Peyer's patch (tissue), 4 donors: ENCODE measurements at regions not wholly inside any gene's neighbourhood (a gene's known extent, or its start where the extent isn't known, plus 50 kb on each side); places are given as distances from the start of the nearest gene placed in this dataset.

ENCODE experiments used
- DNase-seq, 3 donors: peaks; one replicate each; pipeline ENCODE4 v3.0.0-alpha.2; 2017 to 2019
- H3K27ac ChIP-seq, 4 donors: fragments of 200-600 bp; sonication (generic); one replicate each; pipeline ENCODE4 v1.5.1; 2016 to 2019
- H3K27me3 ChIP-seq, 2 donors: fragments of 200-600 bp; sonication (generic); one replicate each; pipeline ENCODE4 v1.5.1; 2019
- H3K36me3 ChIP-seq, 3 donors: fragments of 200-600 bp; sonication (generic); one replicate each; pipeline ENCODE4 v1.5.1; 2016 to 2019
- H3K4me1 ChIP-seq, 4 donors: fragments of 200-600 bp; sonication (generic); one replicate each; pipeline ENCODE4 v1.5.1; 2016 to 2019
- H3K4me3 ChIP-seq, 4 donors: fragments of 200-600 bp; sonication (generic); 1 replicate in 3 of 4; 2 replicates in 1 of 4; pipeline ENCODE4 v1.5.1; 2016 to 2019; ENCODE audit warnings: mild to moderate bottlenecking in 1 of 4
- H3K9me3 ChIP-seq, 4 donors: fragments of 200-600 bp; sonication (generic); one replicate each; pipeline ENCODE4 v1.5.1; 2016 to 2019; ENCODE audit warnings: mild to moderate bottlenecking in 1 of 4
- POLR2A ChIP-seq, 2 donors: fragments of 450-650 bp; IDR thresholded peaks; one replicate each; pipeline ENCODE4 v1.5.1; 2017; ENCODE audit warnings: antibody characterized with exemption in 2 of 2, mild to moderate bottlenecking in 2 of 2, moderate library complexity in 2 of 2
- TF ChIP-seq, protein P1 (sequence below), 6 experiments: fragments of 450-650 bp in 4 of 6; fragments of 200-600 bp in 2 of 6; sonication (generic) in 1 of 6; IDR thresholded peaks; one replicate each; pipeline ENCODE4 v1.5.1; 2017 to 2019; ENCODE audit warnings: antibody characterized with exemption in 6 of 6, mild to moderate bottlenecking in 3 of 6, moderate library complexity in 1 of 6

- DNase-seq, result no peak
- H3K27me3 ChIP-seq, result no peaks in the 10 kb centered on the region
- no peak overlapping the region for H3K27ac ChIP-seq
- H3K4me1 ChIP-seq, result no peaks in the 10 kb centered on the region
- no peak overlapping the region for H3K4me3 ChIP-seq
- no peak for TF ChIP-seq POLR2A (IDR thresholded peaks at IDR 0.05)
- TF ChIP-seq, protein P1, sequence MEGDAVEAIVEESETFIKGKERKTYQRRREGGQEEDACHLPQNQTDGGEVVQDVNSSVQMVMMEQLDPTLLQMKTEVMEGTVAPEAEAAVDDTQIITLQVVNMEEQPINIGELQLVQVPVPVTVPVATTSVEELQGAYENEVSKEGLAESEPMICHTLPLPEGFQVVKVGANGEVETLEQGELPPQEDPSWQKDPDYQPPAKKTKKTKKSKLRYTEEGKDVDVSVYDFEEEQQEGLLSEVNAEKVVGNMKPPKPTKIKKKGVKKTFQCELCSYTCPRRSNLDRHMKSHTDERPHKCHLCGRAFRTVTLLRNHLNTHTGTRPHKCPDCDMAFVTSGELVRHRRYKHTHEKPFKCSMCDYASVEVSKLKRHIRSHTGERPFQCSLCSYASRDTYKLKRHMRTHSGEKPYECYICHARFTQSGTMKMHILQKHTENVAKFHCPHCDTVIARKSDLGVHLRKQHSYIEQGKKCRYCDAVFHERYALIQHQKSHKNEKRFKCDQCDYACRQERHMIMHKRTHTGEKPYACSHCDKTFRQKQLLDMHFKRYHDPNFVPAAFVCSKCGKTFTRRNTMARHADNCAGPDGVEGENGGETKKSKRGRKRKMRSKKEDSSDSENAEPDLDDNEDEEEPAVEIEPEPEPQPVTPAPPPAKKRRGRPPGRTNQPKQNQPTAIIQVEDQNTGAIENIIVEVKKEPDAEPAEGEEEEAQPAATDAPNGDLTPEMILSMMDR (IDR thresholded peaks at IDR 0.05), result no peak
- H3K9me3 ChIP-seq, result no peaks in the 10 kb centered on the region
- no peaks in the 10 kb centered on the region for H3K36me3 ChIP-seq
Measured at GRCh38 chr10:89946106-89946505, 244.7 kb downstream of the KIF20B start.

DNA sequence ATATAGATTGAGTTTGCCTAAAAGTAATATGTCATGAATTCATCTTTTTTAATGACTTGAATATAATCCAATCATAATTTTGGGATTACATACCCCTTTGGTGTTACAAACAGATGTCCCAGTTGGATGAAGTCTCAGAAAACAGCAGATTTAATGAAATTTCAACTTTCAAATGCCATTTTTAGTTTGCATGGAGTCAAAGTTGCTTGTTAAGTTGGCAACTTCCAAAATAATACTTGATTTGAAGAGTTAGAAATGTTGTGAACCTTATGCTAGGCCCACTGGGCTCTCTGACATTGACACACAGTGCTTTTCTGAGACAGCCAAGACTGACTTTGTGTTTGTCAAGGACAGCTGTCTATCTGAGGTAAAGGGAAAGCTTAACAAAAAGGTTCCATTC is 248.1 kb downstream of the KIF20B start:
- H3K27me3 ChIP-seq, result no peaks in the 10 kb centered on the region
- no peaks in the 10 kb centered on the region for H3K9me3 ChIP-seq
- no peaks in the 10 kb centered on the region for H3K36me3 ChIP-seq
- H3K4me1 ChIP-seq, result no peaks in the 10 kb centered on the region
- H3K27ac ChIP-seq, result no peak overlapping the region
- TF ChIP-seq POLR2A (IDR thresholded peaks at IDR 0.05), result no peak
- TF ChIP-seq, protein P1 (IDR thresholded peaks at IDR 0.05), result no peak
- DNase-seq, result no peak
- H3K4me3 ChIP-seq, result no peak overlapping the region

- DNase-seq, result no peak
- no peaks in the 10 kb centered on the region for H3K36me3 ChIP-seq
- TF ChIP-seq, protein P1 (IDR thresholded peaks at IDR 0.05), result no peak
- TF ChIP-seq POLR2A (IDR thresholded peaks at IDR 0.05), result no peak
- no peak overlapping the region for H3K27ac ChIP-seq
- no peaks in the 10 kb centered on the region for H3K27me3 ChIP-seq
- no peak overlapping the region for H3K4me3 ChIP-seq
- H3K4me1 ChIP-seq, result no peaks in the 10 kb centered on the region
- no peaks in the 10 kb centered on the region for H3K9me3 ChIP-seq
Measured at GRCh38 chr10:89952325-89952724, 250.9 kb downstream of the KIF20B start.

DNA sequence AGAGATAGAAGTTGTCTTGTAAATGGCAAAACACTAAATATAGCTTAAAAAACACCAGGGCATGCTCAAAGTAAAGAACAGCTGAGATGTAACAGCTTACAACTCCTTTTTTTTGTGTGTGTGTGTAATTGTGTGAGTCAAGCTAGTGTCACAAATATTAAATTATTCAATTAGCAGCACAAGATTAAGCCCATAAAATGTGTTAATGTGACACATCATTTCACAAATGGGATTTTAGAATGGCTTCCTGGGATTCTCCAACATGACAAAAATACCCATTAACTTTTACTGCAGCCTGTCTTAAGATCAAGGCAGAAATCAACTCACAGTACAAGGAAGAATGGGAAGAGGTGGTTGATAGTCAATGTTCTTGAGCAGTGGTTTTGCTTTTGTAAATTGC is 251.4 kb downstream of the KIF20B start:
- no peak overlapping the region for H3K4me3 ChIP-seq
- H3K27ac ChIP-seq, result no peak overlapping the region
- no peaks in the 10 kb centered on the region for H3K9me3 ChIP-seq
- no peak for DNase-seq
- H3K36me3 ChIP-seq, result no peaks in the 10 kb centered on the region
- H3K4me1 ChIP-seq, result no peaks in the 10 kb centered on the region
- TF ChIP-seq POLR2A (IDR thresholded peaks at IDR 0.05), result no peak
- TF ChIP-seq, protein P1 (IDR thresholded peaks at IDR 0.05), result no peak
- H3K27me3 ChIP-seq, result no peaks in the 10 kb centered on the region

DNA sequence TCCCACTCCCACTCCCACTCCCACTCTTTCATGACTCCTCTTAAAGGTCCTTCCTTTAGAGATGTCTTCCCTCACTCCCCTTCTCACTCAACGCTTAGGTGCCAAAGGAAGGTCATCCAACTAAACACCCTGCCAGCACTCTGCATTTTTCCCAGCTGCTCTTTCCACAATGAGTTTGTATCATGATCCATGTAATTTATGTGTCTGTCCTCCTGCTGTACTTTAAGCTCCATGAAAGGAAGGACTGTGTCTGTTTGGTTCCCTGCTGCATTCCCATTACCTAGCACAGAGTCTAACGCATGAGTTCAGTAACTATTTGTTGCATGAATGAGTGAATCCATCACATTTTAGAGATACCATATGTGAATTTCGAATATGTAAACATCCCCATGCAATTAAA is 252.7 kb downstream of the KIF20B start:
- Histone ChIP-seq H3K36me3 (no peaks in the 10 kb centered on the region), H3K9me3 (no peaks in the 10 kb centered on the region), H3K4me1 (no peaks in the 10 kb centered on the region), H3K27ac (no peak overlapping the region), H3K4me3 (no peak overlapping the region), H3K27me3 (no peaks in the 10 kb centered on the region)
- TF ChIP-seq POLR2A (IDR thresholded peaks at IDR 0.05), result no peak
- TF ChIP-seq, protein P1 (IDR thresholded peaks at IDR 0.05), result no peak
- DNase-seq, result no peak
